ENCODE measurements at regions not wholly inside any gene's neighbourhood (a gene's known extent, or its start where the extent isn't known, plus 50 kb on each side); places are given as distances from the start of the nearest gene placed in this dataset.
"Not testable (repeated sequence)": the region's sequence is repeated elsewhere in the genome, so short reads cannot be mapped to it uniquely, and the experiment has no call there.

- Histone ChIP-seq H3K9me2 (ENCODE audit: low read depth, low read length) (no peaks in the 10 kb centered on the region), H3K9me3 (ENCODE audit: low read length) (peaks cover 3% of the 10 kb centered on the region; the same call in 1 of the 2 replicates), H3F3A (ENCODE audit: insufficient read depth, low read length) (no peaks in the 10 kb centered on the region), H3K27ac (ENCODE audit: low read depth, low read length, poor library complexity, severe bottlenecking) (no peak overlapping the region), H3K4me2 (ENCODE audit: low read length) (no peak overlapping the region), H3K9ac (ENCODE audit: low read length) (no peak overlapping the region), H3K36me3 (ENCODE audit: insufficient read depth, low read length) (no peaks in the 10 kb centered on the region), H3K4me1 (ENCODE audit: insufficient read depth, low read length, severe bottlenecking) (peaks cover 3% of the 10 kb centered on the region), H3K27me3 (ENCODE audit: insufficient read depth, low read length) (no peaks in the 10 kb centered on the region), H4K20me1 (ENCODE audit: insufficient read depth, low read length) (no peaks in the 10 kb centered on the region), H3K79me2 (ENCODE audit: insufficient read depth, low read length) (no peaks in the 10 kb centered on the region), H3K4me3 (ENCODE audit: low read depth, low read length, poor library complexity, severe bottlenecking) (no peak overlapping the region), H2AFZ (ENCODE audit: low read length) (no peak overlapping the region)
- TF ChIP-seq CTCF (IDR thresholded peaks at IDR 0.05; ENCODE audit: low read length) (no peak), EZH2 (IDR thresholded peaks at IDR 0.05; ENCODE audit: borderline replicate concordance, low read length) (no peak)
Measured at GRCh38 chr1:194860248-194861201, 1674.1 kb upstream of the B3GALT2 start.

- H3K27ac ChIP-seq (ENCODE audit: low read depth, low read length, poor library complexity, severe bottlenecking); H3K9me3 ChIP-seq (ENCODE audit: low read length); H2AFZ ChIP-seq (ENCODE audit: low read length); H4K20me1 ChIP-seq (ENCODE audit: insufficient read depth, low read length); H3K4me1 ChIP-seq (ENCODE audit: insufficient read depth, low read length, severe bottlenecking); H3F3A ChIP-seq (ENCODE audit: insufficient read depth, low read length); H3K79me2 ChIP-seq (ENCODE audit: insufficient read depth, low read length); H3K9me2 ChIP-seq (ENCODE audit: low read depth, low read length); H3K9ac ChIP-seq (ENCODE audit: low read length); H3K4me2 ChIP-seq (ENCODE audit: low read length); H3K4me3 ChIP-seq (ENCODE audit: low read depth, low read length, poor library complexity, severe bottlenecking); H3K27me3 ChIP-seq (ENCODE audit: insufficient read depth, low read length); H3K36me3 ChIP-seq (ENCODE audit: insufficient read depth, low read length): not testable (repeated sequence)
Measured at GRCh38 chr1:194859481-194860154, 1673.2 kb upstream of the B3GALT2 start.

- not testable (repeated sequence) for H3K9ac ChIP-seq (ENCODE audit: low read length); H3F3A ChIP-seq (ENCODE audit: insufficient read depth, low read length); H3K9me2 ChIP-seq (ENCODE audit: low read depth, low read length); H3K4me2 ChIP-seq (ENCODE audit: low read length); H2AFZ ChIP-seq (ENCODE audit: low read length); H3K79me2 ChIP-seq (ENCODE audit: insufficient read depth, low read length); H3K36me3 ChIP-seq (ENCODE audit: insufficient read depth, low read length); H3K4me3 ChIP-seq (ENCODE audit: low read depth, low read length, poor library complexity, severe bottlenecking); H3K9me3 ChIP-seq (ENCODE audit: low read length); H3K4me1 ChIP-seq (ENCODE audit: insufficient read depth, low read length, severe bottlenecking); H4K20me1 ChIP-seq (ENCODE audit: insufficient read depth, low read length); H3K27me3 ChIP-seq (ENCODE audit: insufficient read depth, low read length); H3K27ac ChIP-seq (ENCODE audit: low read depth, low read length, poor library complexity, severe bottlenecking)
Measured at GRCh38 chr1:194858811-194859480, 1672.5 kb upstream of the B3GALT2 start.

- Histone ChIP-seq H3K36me3 (ENCODE audit: insufficient read depth, low read length) (no peaks in the 10 kb centered on the region), H4K20me1 (ENCODE audit: insufficient read depth, low read length) (no peaks in the 10 kb centered on the region), H3F3A (ENCODE audit: insufficient read depth, low read length) (no peaks in the 10 kb centered on the region), H3K9ac (ENCODE audit: low read length) (no peak overlapping the region), H3K27ac (ENCODE audit: low read depth, low read length, poor library complexity, severe bottlenecking) (no peak overlapping the region), H3K4me2 (ENCODE audit: low read length) (no peak overlapping the region), H3K4me3 (ENCODE audit: low read depth, low read length, poor library complexity, severe bottlenecking) (no peak overlapping the region), H3K27me3 (ENCODE audit: insufficient read depth, low read length) (no peaks in the 10 kb centered on the region), H3K9me3 (ENCODE audit: low read length) (peaks cover 3% of the 10 kb centered on the region), H3K4me1 (ENCODE audit: insufficient read depth, low read length, severe bottlenecking) (no peaks in the 10 kb centered on the region), H3K79me2 (ENCODE audit: insufficient read depth, low read length) (no peaks in the 10 kb centered on the region), H2AFZ (ENCODE audit: low read length) (no peak overlapping the region), H3K9me2 (ENCODE audit: low read depth, low read length) (no peaks in the 10 kb centered on the region)
- TF ChIP-seq EZH2 (IDR thresholded peaks at IDR 0.05; ENCODE audit: borderline replicate concordance, low read length) (no peak), CTCF (IDR thresholded peaks at IDR 0.05; ENCODE audit: low read length) (no peak)
Measured at GRCh38 chr1:194857413-194857812, 1671.0 kb upstream of the B3GALT2 start.
